ENCODE measurements at regions not wholly inside any gene's neighbourhood (a gene's known extent, or its start where the extent isn't known, plus 50 kb on each side); places are given as distances from the start of the nearest gene placed in this dataset.

- no peak for TF ChIP-seq CTCF (conservative IDR thresholded peaks at IDR 0.05; ENCODE audit: low read depth, low read length)
- TF ChIP-seq CEBPB (IDR thresholded peaks at IDR 0.05; ENCODE audit: low read depth, low read length): no peak
- TF ChIP-seq POLR2A (IDR thresholded peaks at IDR 0.05; ENCODE audit: low read depth, low read length): no peak
- no peak for TF ChIP-seq MAFK (IDR thresholded peaks at IDR 0.05; ENCODE audit: low read depth, low read length)
- TF ChIP-seq RCOR1 (IDR thresholded peaks at IDR 0.05; ENCODE audit: insufficient replicate concordance, low read length): no peak
- TF ChIP-seq RAD21 (IDR thresholded peaks at IDR 0.05; ENCODE audit: low read length): no peak
- TF ChIP-seq MAZ (IDR thresholded peaks at IDR 0.05; ENCODE audit: borderline replicate concordance, low read depth, low read length): no peak
- no peak for TF ChIP-seq RFX5 (IDR thresholded peaks at IDR 0.05; ENCODE audit: low read depth, low read length)
- TF ChIP-seq NFE2L2 (IDR thresholded peaks at IDR 0.05; ENCODE audit: low read depth, low read length): no peak
- TF ChIP-seq USF2 (IDR thresholded peaks at IDR 0.05; ENCODE audit: low read depth, low read length): no peak
- no peak for TF ChIP-seq MXI1 (IDR thresholded peaks at IDR 0.05; ENCODE audit: borderline replicate concordance, low read depth, low read length)
Measured at GRCh38 chr2:2495606-2496005, 164.5 kb upstream of the MYT1L start.
